Psoas muscle (tissue), 7 donors: ENCODE measurements at regions not wholly inside any gene's neighbourhood (a gene's known extent, or its start where the extent isn't known, plus 50 kb on each side); places are given as distances from the start of the nearest gene placed in this dataset.

Source experiments
- ATAC-seq, 4 donors: fragments of 200-7000 bp; cut with Tn5 transposase; one replicate each; pipeline ENCODE4 v1.9.1; 2020; ENCODE audit warnings: moderate library complexity in 3 of 4, mild to moderate bottlenecking in 2 of 4
- DNase-seq, 2 donors: peaks; one replicate each; pipeline ENCODE4 v3.0.0-alpha.2; 2020
- H3K27ac ChIP-seq: fragments of 200-600 bp; one replicate; pipeline ENCODE4 v1.8.0; 2022
- H3K27me3 ChIP-seq, 3 donors: fragments of 200-600 bp in 1 of 3; one replicate each; pipeline versions ENCODE4 v1.6.1 to v1.8.0; 2013 to 2022; ENCODE audit warnings: low read length in 2 of 3, mild to moderate bottlenecking in 2 of 3, moderate library complexity in 1 of 3; ENCODE audit not compliant: insufficient read depth in 3 of 3
- H3K36me3 ChIP-seq, 2 donors: fragments of 200-600 bp in 1 of 2; one replicate each; pipeline versions ENCODE4 v1.6.1 to v1.8.0; 2013 to 2022; ENCODE audit warnings: low read depth in 1 of 2, mild to moderate bottlenecking in 1 of 2, moderate library complexity in 1 of 2; ENCODE audit not compliant: insufficient read depth in 1 of 2
- H3K4me1 ChIP-seq: fragments of 200-600 bp; one replicate; pipeline ENCODE4 v1.8.0; 2022
- H3K4me3 ChIP-seq: fragments of 200-600 bp; one replicate; pipeline ENCODE4 v1.8.0; 2022; ENCODE audit warnings: mild to moderate bottlenecking
- H3K9me3 ChIP-seq: fragments of 200-600 bp; one replicate; pipeline ENCODE4 v1.8.0; 2022
- WGBS, 3 donors: extraction: QIAGEN DNeasy Blood & Tissue Kit; methylation state at CpG; one replicate each; pipeline versions ENCODE4 v1.1.6 to v1.1.7; 2013; 5-methylcytosine and 5-hydroxymethylcytosine counted together
- intact Hi-C, 2 donors: fragments of 100-400 bp; cut with DNase I; formaldehyde crosslinking; loops; one replicate each; pipeline versions ENCODE4 v1.11.0 to v1.14.2; 2022
- TF ChIP-seq, protein P1 (sequence below): fragments of 200-600 bp; IDR thresholded peaks from one replicate; pipeline ENCODE4 v1.8.0; 2022; ENCODE audit warnings: antibody characterized with exemption
- donor health status: healthy with polysubstance abuse.
- donor health status: DM: no; HTN: no; CAD: no; lungs with moderate emphysema.
- donor health status: Bipolar disorder and iron deficiency.
- donor health status: healthy.
- donor health status: DM: yes; HTN: yes; CAD: no.
- donor health status: DM: no; HTN: no; CAD: no.
- donor health status: DM: yes; HTN: yes; CAD: no.

- WGBS, 3 donors = 50 to 58% (median 55%) methylated on average over 2 of the region's 2 CpGs
- no peaks in the 10 kb centered on the region for H3K36me3 ChIP-seq
- no peaks in the 10 kb centered on the region for H3K27me3 ChIP-seq
- DNase-seq = no peak
- intact Hi-C loops = no loop called here
- no peak overlapping the region for H3K4me3 ChIP-seq
- H3K4me1 ChIP-seq = no peaks in the 10 kb centered on the region
- TF ChIP-seq, protein P1, sequence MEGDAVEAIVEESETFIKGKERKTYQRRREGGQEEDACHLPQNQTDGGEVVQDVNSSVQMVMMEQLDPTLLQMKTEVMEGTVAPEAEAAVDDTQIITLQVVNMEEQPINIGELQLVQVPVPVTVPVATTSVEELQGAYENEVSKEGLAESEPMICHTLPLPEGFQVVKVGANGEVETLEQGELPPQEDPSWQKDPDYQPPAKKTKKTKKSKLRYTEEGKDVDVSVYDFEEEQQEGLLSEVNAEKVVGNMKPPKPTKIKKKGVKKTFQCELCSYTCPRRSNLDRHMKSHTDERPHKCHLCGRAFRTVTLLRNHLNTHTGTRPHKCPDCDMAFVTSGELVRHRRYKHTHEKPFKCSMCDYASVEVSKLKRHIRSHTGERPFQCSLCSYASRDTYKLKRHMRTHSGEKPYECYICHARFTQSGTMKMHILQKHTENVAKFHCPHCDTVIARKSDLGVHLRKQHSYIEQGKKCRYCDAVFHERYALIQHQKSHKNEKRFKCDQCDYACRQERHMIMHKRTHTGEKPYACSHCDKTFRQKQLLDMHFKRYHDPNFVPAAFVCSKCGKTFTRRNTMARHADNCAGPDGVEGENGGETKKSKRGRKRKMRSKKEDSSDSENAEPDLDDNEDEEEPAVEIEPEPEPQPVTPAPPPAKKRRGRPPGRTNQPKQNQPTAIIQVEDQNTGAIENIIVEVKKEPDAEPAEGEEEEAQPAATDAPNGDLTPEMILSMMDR = no peak
- ATAC-seq = no peak
- no peak overlapping the region for H3K27ac ChIP-seq
- H3K9me3 ChIP-seq = no peaks in the 10 kb centered on the region
Measured at GRCh38 chr5:126198531-126198930, 224.7 kb upstream of the GRAMD2B start.

DNA sequence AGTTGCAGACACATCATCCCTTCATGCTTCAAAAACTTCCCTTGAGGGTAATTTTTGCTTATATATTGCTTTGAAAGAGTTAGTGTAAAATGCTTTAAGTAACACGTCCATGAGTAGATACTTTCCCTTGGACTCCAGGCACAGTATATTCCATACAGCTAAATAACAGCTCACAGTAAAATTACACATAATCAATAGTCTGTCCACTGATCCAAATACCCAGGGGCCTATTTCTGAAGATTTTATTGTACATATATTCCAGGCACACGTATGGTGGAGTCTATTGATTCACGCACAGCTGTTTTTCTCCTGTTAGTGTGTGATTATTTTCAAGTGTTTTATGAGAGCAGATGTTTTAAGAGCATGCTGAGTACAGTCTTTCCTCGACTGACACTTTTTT, 223.7 kb upstream of the GRAMD2B start:
- no peaks in the 10 kb centered on the region for H3K4me1 ChIP-seq
- intact Hi-C loops = no loop called here
- 69 to 73% (median 73%) methylated on average over 4 of the region's 4 CpGs for WGBS, 3 donors

DNA sequence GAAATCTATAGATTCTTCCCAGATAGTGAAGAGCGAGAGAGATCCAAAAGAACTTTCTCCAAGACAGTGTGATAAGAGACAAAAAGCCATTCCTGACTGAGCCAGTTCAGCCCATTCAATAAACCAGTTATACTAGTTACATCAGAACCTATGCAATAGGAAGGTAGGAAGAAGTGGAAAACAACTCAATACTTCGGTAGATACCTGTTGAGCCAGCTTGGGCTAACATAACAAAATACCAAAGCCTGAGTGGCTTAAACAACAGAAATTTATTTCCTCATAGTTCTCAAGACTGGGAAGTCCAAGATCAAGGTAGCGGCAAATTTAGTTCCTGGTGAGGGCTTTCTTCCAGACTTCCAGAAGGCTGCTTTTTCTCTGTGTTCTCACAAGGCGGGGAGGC, 214.5 kb upstream of the GRAMD2B start:
- Histone ChIP-seq H3K27ac (no peak overlapping the region), H3K9me3 (no peaks in the 10 kb centered on the region), H3K4me1 (no peaks in the 10 kb centered on the region), H3K36me3 (no peaks in the 10 kb centered on the region), H3K27me3 (no peaks in the 10 kb centered on the region), H3K4me3 (no peak overlapping the region)
- DNase-seq = no peak
- 71 to 74% (median 71%) methylated on average over 4 of the region's 4 CpGs for WGBS, 3 donors
- TF ChIP-seq, protein P1 = no peak
- no peak for ATAC-seq
- intact Hi-C loops = no loop called here

More for the DNA sequence above, 223.7 kb upstream of the GRAMD2B start:
- Histone ChIP-seq H3K36me3 (no peaks in the 10 kb centered on the region), H3K27me3 (no peaks in the 10 kb centered on the region), H3K9me3 (no peaks in the 10 kb centered on the region), H3K4me3 (no peak overlapping the region), H3K27ac (no peak overlapping the region)
- DNase-seq (no peak), ATAC-seq (no peak)
- TF ChIP-seq, protein P1 = no peak

GRCh38 chr5:126210955-126211354, 212.3 kb upstream of the GRAMD2B start:
- Histone ChIP-seq H3K27me3 (no peaks in the 10 kb centered on the region), H3K9me3 (peaks cover 3% of the 10 kb centered on the region), H3K36me3 (no peaks in the 10 kb centered on the region), H3K4me3 (no peak overlapping the region), H3K27ac (no peak overlapping the region), H3K4me1 (no peaks in the 10 kb centered on the region)
- ATAC-seq = no peak
- no peak for DNase-seq
- 82 to 87% (median 85%) methylated on average over 6 of the region's 6 CpGs for WGBS, 3 donors
- TF ChIP-seq, protein P1 = no peak
- intact Hi-C loops = no loop called here

- intact Hi-C loops = no loop called here
- H3K36me3 ChIP-seq = no peaks in the 10 kb centered on the region
- no peak for DNase-seq
- H3K27ac ChIP-seq = no peak overlapping the region
- TF ChIP-seq, protein P1 = no peak
- no peaks in the 10 kb centered on the region for H3K27me3 ChIP-seq
- H3K4me1 ChIP-seq = no peaks in the 10 kb centered on the region
- peaks cover 3% of the 10 kb centered on the region for H3K9me3 ChIP-seq
- H3K4me3 ChIP-seq = no peak overlapping the region
- ATAC-seq = no peak
Measured at GRCh38 chr5:126219616-126220015, 203.6 kb upstream of the GRAMD2B start.
